EH (cell line): ENCODE measurements at regions not wholly inside any gene's neighbourhood (a gene's known extent, or its start where the extent isn't known, plus 50 kb on each side); places are given as distances from the start of the nearest gene placed in this dataset.
A peak's percentile ranks its signal among the peaks of the same experiment; 100 is the strongest.

ENCODE experiments used
- DNase-seq: peaks from one replicate; pipeline ENCODE4 v3.0.0-alpha.2; 2015; ENCODE audit warnings: low read depth

- DNase-seq, result no peak
Observed at GRCh38 chr20:39144757-39145156, 182.6 kb downstream of the DHX35 start.

- DNase-seq, result no peak
Observed at GRCh38 chr20:39142407-39143096, 180.4 kb downstream of the DHX35 start.

DNA sequence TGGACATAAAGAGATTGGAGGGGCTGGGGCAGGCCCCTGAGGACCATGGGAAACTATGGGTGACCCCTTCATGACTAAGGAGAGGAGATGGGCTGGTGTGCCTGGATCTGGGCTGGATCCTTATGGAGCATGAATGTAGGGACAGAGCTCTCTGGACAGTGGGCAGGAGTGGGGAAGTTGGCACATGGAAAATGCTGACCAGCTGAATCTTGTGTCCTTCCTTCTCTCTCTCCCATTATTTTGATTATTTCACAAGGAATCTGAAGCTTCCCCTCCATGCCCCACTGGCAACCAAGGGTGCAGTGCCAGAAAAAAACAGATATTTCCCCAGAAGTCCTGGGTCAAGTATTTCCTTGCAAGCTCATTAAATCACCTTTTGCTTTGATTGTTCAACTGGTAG lies 175.2 kb downstream of the DHX35 start:
- DNase-seq, result no peak

- no peak for DNase-seq
Observed at GRCh38 chr20:39136798-39137197, 174.7 kb downstream of the DHX35 start.

DNA sequence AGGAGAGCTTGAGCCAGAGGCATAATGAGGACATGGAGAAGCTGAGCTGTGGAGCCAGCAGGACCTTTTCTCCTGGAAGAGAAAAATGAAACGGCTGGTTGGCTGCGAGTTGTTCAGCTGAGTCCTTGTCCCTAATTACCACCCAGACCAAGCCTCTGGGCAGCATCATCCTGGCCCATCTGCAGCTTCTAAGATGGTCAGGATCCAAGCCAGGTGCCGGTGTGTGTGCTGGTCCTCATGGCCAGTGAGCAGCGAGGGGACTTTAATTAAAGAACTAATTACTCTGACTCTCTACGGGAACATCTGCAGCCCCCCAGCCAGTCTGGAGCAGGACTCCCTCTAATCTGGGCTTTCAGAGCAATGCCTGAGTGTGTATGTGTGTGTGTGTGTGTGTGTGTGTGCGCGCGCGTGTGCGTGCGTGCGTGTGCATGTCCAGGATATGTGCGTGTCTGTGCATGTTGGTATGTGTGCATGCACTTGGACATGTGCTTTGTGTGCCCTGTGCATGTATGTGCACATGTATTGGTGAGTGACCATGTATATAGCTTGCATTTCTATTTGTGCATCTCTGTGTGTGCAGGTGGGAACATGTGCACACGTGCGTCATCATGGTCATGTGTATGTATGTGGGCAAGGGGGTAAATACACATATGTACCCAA lies 173.9 kb downstream of the DHX35 start:
- no peak for DNase-seq

DNA sequence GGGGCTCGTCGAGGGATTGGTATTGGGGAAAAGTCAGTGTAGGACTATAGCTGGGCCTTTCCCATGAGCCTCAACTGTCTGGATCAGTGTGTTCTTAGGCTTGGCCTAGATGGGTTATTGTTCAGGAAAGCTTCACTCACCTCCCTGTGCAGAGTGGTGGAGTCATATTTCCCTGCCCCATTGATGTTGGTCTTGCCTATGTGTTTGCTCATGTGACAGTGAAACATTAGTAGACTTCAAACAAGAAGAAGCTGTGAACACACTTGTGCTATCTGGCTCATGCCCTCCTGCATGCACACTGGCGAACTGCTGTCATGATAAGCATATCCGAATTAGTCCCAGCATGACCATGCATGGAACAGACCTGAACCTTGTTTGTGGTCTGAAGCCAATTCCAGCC lies 171.1 kb downstream of the DHX35 start:
- DNase-seq, result no peak

DNA sequence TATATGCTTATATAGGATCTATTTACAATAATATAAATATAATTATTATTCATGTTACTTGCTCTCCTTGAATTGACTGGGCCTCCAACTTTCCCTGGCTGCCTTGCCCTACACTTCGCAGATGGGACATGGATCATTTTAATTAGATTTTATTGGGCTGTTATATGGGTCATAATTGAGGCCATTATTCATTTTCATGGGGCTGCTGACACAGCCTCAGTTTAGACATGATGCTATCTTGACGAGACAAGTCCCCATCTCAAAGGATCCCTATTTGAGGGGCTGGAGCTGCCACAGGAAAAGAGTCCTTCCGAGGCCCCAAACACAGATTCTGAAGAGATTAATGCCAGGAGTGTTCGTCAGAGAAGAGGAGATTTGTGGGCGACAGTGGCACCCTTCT lies 170.4 kb downstream of the DHX35 start:
- no peak for DNase-seq

- DNase-seq, result no peak
Observed at GRCh38 chr20:39132093-39132492, 169.9 kb downstream of the DHX35 start.

- DNase-seq, result no peak
Observed at GRCh38 chr20:39130627-39131026, 168.5 kb downstream of the DHX35 start.

- no peak for DNase-seq
Observed at GRCh38 chr20:39129523-39129922, 167.4 kb downstream of the DHX35 start.

DNA sequence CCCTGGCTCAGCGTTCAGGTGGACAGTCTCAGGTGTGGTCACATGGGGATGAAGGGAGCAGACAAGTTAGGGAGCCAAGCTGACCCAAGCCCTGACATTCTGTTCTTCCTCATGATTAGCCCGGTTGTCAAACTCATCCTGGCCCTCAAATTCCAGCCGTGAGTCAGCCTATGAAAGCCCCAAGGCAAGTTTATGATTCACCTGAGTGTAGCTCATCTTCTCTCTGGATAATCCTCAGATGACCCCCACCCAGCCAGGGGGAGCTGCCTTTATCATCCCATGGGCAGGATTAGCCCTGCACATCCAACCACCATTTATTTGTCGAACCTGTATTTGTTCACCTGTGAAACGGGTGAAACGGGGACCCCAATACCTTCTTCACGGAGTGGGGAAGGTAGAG lies 161.9 kb downstream of the DHX35 start:
- DNase-seq, result no peak

GRCh38 chr20:39123185-39123557 lies 161.0 kb downstream of the DHX35 start:
- DNase-seq, result no peak

GRCh38 chr20:39117491-39117890 lies 155.3 kb downstream of the DHX35 start:
- DNase-seq, result peak; percentile 53

GRCh38 chr20:39116020-39116419 lies 153.9 kb downstream of the DHX35 start:
- DNase-seq, result no peak

GRCh38 chr20:39112178-39112743 lies 150.1 kb downstream of the DHX35 start:
- peak; percentile 46 for DNase-seq

DNA sequence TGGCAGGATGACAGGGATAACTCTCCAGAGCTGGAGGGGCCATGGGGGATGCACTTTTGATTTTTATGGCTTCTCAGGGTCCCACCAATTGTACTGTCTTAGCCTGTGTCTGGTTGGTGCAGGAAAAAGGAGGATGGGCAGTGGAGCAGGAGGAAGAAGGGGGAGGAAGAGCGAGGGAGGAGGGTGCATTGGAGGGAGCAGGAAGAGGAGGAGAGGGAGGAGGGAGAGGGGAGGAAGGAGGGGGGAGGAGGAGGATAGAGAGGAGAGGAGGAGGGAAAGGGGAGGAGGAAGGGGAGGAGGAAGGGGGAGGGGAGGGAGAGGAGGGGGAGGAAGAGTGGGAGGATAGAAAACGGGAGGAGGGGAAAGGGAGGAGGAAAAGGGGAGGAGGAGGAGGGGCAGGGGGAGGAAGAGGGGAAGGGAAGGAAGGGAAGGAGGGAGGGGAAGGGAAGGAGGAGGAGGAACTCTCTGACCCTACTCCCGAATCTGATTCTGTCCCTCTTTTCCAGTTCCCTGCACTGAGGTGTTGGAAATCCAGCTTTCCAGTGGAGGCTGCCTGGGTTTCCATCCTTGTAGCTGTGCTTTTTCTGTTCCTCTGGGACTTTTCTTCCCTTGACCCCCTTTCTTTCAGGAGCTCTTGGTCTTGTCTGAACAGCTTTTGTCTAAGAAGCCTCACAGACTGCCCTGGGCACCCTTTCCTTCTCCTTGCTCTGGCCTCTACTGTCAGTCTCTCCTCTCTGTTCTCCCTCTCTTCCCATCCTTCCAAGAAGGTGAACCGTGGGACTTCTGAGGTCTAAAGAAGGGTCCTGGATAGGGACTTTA lies 149.4 kb downstream of the DHX35 start:
- no peak for DNase-seq

GRCh38 chr20:39110819-39111136 lies 148.6 kb downstream of the DHX35 start:
- no peak for DNase-seq

DNA sequence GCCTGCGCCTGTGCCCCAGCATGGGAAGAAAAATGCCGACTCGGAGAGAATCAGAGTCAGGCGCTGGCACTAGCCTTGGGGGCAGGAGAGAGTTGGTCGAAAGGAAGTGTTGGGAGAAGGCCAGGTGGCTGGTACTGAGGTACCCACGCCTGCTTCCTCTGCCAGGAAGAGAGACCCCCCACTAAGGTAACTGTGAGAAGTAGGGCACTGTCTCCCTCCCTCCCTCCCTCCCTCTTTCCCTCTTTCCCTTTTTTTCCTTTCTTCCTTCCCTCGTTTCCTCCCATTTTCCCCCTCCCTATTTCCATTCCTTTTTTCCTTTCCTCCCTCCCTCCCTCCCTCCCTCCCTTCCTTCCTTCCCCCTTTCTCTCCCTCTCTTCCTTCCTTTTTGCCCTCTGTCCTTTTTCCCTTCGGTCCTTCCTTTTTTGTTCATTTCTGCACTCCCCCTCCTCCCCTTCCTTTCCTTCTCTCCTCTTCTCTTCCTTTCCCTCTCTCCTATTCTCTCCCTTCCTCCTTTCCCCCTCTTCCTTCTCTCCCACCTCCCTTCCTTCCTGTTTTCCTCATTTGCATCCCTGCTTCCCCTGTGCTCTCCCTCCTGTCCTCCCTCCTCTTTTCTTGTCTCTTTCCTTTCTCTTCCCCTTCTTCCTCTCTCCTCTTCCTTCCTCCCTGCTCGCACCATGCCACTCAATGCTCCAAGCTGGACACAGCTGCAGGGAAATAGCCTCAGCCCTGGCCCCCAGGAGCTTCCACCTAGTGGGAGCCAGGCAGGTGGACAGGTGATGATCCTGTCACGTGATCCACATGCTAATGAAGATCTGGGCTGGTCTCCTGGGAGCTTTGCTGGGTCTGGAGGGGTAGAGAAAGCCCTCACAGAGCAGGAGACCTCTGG lies 148.0 kb downstream of the DHX35 start:
- no peak for DNase-seq

DNA sequence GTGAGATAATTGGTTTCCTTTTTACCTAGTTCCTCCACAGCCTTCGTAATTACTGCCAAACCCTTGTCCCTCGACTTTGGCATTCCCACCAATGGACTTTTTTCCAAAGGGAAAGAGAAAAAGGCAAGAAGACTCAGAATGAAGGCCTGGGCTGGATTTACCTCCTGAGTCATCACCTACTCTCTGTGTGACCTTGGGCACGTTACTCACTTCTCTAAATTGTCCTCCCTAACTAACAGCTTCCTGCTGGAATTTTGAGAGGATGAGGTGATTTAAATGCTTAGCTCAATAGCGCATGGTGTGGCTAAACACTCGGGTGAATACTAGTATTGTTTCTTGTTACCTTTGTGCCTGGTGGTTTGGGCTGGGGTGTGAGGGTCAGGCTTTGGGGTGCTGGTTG lies 146.6 kb downstream of the DHX35 start:
- peak; percentile 52 for DNase-seq

- DNase-seq, result peak; percentile 59
Observed at GRCh38 chr20:39107741-39108140, 145.6 kb downstream of the DHX35 start.

GRCh38 chr20:39106791-39107190 lies 144.6 kb downstream of the DHX35 start:
- DNase-seq, result no peak

DNA sequence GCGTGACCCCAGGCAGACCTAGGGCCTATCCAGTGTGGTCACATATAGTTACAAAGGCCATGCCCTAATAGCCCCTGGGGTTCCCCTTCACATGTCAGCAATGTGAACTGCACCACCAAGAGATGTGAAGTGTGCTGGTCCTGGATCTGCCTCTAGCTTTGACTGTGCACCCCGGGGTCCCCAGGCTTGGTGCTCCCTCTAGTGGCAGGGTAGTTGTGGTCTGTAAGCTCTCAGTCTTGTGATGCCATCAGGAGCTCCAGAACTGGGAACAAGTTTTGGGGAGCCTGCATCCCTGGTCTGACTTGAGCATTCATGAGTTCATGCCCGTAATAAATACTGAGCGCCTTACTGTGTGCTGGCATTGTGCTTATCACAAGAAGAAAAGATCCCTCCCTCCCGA lies 143.4 kb downstream of the DHX35 start:
- DNase-seq, result no peak
